ENCODE measurements at regions not wholly inside any gene's neighbourhood (a gene's known extent, or its start where the extent isn't known, plus 50 kb on each side); places are given as distances from the start of the nearest gene placed in this dataset.

GRCh38 chr14:58863661-58864345 is 226.0 kb downstream of the DACT1 start:
- FAIRE-seq = no peak

GRCh38 chr14:58864751-58865513 is 227.2 kb downstream of the DACT1 start:
- Histone ChIP-seq H3K36me3 (ENCODE audit: control insufficient read depth in 2 of 3, insufficient read depth in 3 of 3, low read length in 3 of 3) (no peaks in the 10 kb centered on the region), H3K4me3 (ENCODE audit: low read length in 3 of 3) (no peak overlapping the region), H3K4me1 (ENCODE audit: control insufficient read depth in 2 of 3, insufficient read depth in 2 of 3, low read depth in 1 of 3, low read length in 3 of 3) (peaks cover 0 to 4% (median 3%) of the 10 kb centered on the region in 3 donors), H3K27me3 (ENCODE audit: control insufficient read depth, insufficient read depth, low read length) (no peaks in the 10 kb centered on the region), H3K27ac (ENCODE audit: low read depth in 2 of 2, low read length in 2 of 2) (no peak overlapping the region), H3K9me3 (ENCODE audit: control insufficient read depth in 2 of 3, insufficient read depth in 1 of 3, low read length in 3 of 3) (no peaks in the 10 kb centered on the region), H3K9ac (ENCODE audit: low read length in 3 of 3) (no peak overlapping the region)
- FAIRE-seq = no peak
- no peak for TF ChIP-seq CTCF (IDR thresholded peaks at IDR 0.05; ENCODE audit: borderline replicate concordance, extremely low read depth, insufficient read depth)
- peak in 3 of 5 donors; percentile 67 to 95 (median 87) for DNase-seq
- intact Hi-C loops (cut with DNase I) = no loop called here

More at GRCh38 chr14:58863661-58864345, 226.0 kb downstream of the DACT1 start:
- intact Hi-C loops (cut with DNase I) = no loop called here
- TF ChIP-seq CTCF (IDR thresholded peaks at IDR 0.05; ENCODE audit: borderline replicate concordance, extremely low read depth, insufficient read depth) = no peak
- DNase-seq = no peak
- H3K9me3 ChIP-seq (ENCODE audit: control insufficient read depth in 2 of 3, insufficient read depth in 1 of 3, low read length in 3 of 3) = no peaks in the 10 kb centered on the region
- no peaks in the 10 kb centered on the region for H3K36me3 ChIP-seq (ENCODE audit: control insufficient read depth in 2 of 3, insufficient read depth in 3 of 3, low read length in 3 of 3)
- no peak overlapping the region for H3K9ac ChIP-seq (ENCODE audit: low read length in 3 of 3)
- H3K27ac ChIP-seq (ENCODE audit: low read depth in 2 of 2, low read length in 2 of 2) = no peak overlapping the region
- peaks cover 0 to 4% (median 3%) of the 10 kb centered on the region in 3 donors for H3K4me1 ChIP-seq (ENCODE audit: control insufficient read depth in 2 of 3, insufficient read depth in 2 of 3, low read depth in 1 of 3, low read length in 3 of 3)
- no peaks in the 10 kb centered on the region for H3K27me3 ChIP-seq (ENCODE audit: control insufficient read depth, insufficient read depth, low read length)
- H3K4me3 ChIP-seq (ENCODE audit: low read length in 3 of 3) = no peak overlapping the region

GRCh38 chr14:58865514-58866281 is 227.9 kb downstream of the DACT1 start:
- no peak for FAIRE-seq
- intact Hi-C loops (cut with DNase I) = no loop called here
- peak in 1 of 5 donors; percentile 44 for DNase-seq
- Histone ChIP-seq H3K9ac (ENCODE audit: low read length in 3 of 3) (no peak overlapping the region), H3K9me3 (ENCODE audit: control insufficient read depth in 2 of 3, insufficient read depth in 1 of 3, low read length in 3 of 3) (no peaks in the 10 kb centered on the region), H3K36me3 (ENCODE audit: control insufficient read depth in 2 of 3, insufficient read depth in 3 of 3, low read length in 3 of 3) (no peaks in the 10 kb centered on the region), H3K4me3 (ENCODE audit: low read length in 3 of 3) (no peak overlapping the region), H3K4me1 (ENCODE audit: control insufficient read depth in 2 of 3, insufficient read depth in 2 of 3, low read depth in 1 of 3, low read length in 3 of 3) (peaks cover 0 to 4% (median 3%) of the 10 kb centered on the region in 3 donors), H3K27me3 (ENCODE audit: control insufficient read depth, insufficient read depth, low read length) (no peaks in the 10 kb centered on the region), H3K27ac (ENCODE audit: low read depth in 2 of 2, low read length in 2 of 2) (no peak overlapping the region)
- TF ChIP-seq CTCF (IDR thresholded peaks at IDR 0.05; ENCODE audit: borderline replicate concordance, extremely low read depth, insufficient read depth) = no peak

Measured in kidney (tissue), 13 donors.